SIG-M5 (cell line): ENCODE measurements at regions not wholly inside any gene's neighbourhood (a gene's known extent, or its start where the extent isn't known, plus 50 kb on each side); places are given as distances from the start of the nearest gene placed in this dataset.

Source experiments
- DNase-seq: peaks from one replicate; lab custom pipeline; 2025; lab: John Stamatoyannopoulos, UW

DNA sequence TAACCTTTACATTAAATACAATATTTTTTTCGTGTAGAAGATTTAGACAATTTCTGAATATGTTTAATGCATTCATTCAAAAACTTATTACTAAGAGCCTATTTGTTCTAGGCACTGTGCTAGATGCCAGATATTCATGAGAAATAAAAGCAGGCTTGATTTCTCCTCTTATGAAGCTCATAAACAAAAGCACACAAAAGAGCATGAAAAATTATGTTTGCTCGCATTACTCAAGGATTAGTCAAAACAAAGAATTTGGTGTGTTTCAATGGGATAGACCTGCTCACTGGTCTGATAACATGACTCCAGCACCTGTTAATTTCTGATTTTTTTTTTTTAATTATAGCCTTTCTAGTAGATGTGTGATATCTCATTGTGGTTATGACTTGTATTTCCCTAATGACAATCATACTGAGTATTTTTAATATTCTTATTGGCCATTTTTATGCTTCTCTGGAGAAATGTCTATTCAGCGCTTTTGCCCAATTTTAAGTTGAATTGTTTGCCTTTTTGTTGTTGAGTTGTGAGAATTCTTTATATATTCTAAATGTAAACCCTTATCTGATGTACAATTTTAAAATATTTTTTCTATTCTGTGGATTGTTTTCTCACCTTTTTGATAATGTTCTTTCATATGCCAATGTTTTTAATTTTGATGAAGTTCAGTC, 382.3 kb upstream of the ADGRL4 start:
- no peak for DNase-seq

DNA sequence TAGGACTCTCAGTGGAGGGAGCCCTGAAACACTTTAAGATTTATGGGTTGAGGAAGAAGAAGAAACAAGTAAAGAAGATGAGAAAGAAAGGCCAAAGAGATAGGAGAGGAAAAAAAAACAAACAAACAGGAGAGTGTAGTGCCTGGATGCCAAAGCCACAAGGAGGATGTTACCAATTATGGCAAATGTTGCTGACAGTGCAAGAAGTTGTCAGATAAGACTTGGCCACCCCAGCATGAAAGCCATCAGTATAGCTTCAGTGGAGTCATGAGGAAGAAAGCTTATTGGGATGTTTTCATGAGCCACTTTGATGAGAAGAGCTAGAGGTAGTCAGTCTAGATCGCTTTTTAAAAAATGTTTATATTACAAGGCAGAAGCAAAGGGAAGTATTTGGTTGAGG, 380.2 kb upstream of the ADGRL4 start:
- no peak for DNase-seq

DNA sequence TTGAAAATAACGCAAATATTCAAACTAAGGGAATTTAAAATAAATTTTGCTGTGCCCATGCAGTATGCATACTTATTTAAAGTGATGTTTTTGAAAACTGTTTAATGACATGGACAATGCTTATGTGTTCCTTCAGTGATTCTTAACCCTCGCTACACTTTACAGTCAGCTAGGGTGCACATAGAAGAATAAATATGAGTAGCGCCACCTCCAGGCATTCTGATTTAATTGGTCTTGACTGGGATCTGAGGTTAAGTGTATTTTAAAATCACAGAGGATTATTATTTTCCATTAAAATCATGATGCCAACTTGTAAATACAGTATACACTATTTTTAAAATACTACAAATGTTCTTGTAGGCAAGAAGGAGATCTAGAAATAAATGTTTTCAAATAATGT, 373.5 kb upstream of the ADGRL4 start:
- no peak for DNase-seq

DNA sequence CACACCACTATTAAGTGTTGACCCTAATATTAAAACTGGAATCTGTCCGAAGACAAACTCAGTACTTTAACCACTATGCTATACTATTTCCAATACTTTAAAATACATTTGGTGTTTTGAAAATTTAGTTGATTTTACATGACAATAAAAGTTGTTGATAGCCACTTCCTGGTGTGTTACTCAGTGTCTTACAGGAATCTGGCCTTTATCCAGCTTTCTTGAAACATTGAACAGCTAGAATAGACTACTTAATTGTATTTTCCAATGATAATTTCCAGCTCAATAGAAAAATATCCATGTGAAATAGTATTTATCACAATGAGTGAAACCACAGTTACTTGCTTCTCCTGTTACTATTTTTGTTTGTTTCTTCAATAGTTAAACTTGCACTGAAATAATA, 369.6 kb upstream of the ADGRL4 start:
- no peak for DNase-seq

DNA sequence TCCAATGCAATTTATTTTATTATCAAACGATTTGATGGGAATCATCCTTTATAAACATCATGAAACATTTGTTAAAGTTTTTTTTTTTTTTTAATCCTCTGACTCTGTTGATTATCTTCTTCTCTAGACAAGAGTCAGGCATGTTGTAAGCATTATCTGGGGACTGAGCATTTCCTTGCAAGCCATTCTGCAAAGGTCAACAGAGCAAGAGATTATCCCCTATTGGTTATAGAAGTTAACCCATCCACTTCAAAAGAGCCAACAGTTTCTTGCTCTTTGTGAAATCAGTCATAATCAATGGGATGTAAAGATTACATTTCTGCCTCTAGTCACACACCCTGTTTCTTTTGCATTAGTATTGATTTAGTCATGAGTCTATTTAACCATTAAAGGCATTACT, 368.8 kb upstream of the ADGRL4 start:
- no peak for DNase-seq

DNA sequence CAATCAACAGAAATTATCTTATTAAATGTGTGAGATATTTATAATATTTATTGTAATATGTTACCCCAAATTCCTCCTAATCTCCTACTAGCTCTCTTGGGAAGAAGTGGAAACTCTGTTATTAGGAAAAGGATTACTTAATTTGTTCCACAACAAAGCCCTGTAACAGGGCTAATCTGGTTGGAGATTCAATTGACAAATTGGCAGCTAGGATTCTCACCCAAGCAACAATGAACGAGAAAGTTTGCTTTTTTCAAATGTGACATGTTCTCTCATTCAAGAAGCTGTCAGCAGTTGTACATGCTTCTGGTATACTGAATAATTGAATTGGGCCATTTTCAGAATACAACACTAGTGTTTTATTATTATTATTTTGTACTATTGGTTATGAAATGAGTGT, 367.9 kb upstream of the ADGRL4 start:
- no peak for DNase-seq

DNA sequence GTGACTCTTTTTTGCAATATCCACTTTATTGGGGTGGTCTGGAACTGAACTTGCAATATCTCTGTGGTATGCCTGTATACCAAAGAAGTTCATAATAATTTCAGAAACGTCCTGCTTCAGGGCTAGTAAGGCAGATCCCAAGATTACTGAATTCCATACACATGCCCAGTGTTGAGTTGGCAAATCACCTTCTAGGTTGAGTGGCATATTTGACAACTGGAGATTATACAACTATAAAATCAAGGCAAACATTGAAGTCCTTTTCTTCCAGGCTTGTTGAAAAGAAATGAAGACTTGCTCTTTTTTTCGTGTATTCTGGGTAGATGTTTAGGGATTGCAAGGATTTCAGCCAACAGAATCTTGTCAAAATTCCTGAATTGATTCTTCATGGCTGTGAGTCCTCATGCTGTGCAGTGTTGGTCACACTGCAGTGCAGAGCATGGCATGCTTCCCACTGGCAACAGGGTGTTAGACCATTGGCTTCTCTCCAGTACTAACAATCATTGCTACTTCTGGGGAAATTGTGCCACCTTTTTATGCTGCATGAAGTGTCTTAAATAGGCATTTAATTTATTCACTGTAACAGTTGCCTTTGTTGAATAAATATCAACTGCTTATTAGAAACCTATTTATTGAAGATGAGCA, 367.1 kb upstream of the ADGRL4 start:
- DNase-seq, result no peak

DNA sequence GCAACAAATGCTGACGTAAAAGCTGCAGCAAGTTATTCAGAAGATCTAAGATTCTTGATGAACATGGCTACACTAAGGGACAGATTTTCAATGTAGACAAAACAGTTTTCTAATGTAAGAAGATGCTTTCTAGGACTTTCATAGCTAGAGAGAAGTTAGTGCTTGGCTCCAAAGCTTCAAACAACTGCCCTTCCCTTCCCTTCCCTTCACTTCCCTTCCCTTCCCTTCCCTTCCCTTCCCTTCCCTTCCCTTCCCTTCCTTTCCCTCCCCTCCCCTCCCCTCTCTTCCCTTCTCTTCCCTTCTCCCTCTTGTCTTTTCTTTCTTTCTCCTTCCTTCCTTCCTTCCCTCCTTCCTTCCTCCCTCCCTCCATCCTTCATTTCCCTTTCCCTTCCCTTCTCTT, 365.3 kb upstream of the ADGRL4 start:
- no peak for DNase-seq

DNA sequence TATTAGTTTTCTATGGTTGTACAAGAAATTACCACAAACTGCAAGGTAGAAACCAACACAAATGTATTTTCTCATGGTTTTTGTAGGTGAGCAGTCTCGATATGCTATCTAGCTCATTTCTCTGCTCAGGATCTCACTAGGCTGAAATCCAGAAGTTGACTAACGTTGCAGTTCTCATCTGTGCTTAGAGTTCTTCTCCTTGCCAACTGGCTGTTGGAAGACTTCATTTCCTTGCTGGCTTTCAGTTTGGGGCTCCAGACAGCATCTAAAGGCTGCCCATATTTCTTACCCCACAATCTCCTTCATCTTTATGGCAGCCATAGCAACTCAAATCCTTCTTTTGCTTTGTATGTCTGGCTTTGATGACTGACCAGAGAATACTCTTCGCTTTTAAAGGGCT, 362.6 kb upstream of the ADGRL4 start:
- no peak for DNase-seq

DNA sequence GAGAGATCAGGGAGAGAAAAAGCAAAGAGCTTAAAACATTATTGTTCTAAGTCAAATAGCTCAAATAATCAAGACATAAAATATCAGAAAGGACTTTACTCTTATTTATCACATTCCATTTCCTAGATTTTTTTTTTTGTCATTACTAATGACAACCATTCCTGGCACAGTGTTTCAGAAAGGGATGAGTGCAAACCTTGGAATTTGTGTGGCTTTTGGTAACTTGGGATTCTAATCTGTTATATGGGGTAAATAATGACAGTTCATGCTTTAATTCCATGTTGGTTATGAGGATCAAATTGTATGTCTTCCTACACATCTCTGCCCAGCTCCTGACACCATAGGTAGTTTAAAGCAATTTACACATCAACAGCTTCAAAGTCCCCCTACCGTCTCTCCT, 358.4 kb upstream of the ADGRL4 start:
- no peak for DNase-seq

DNA sequence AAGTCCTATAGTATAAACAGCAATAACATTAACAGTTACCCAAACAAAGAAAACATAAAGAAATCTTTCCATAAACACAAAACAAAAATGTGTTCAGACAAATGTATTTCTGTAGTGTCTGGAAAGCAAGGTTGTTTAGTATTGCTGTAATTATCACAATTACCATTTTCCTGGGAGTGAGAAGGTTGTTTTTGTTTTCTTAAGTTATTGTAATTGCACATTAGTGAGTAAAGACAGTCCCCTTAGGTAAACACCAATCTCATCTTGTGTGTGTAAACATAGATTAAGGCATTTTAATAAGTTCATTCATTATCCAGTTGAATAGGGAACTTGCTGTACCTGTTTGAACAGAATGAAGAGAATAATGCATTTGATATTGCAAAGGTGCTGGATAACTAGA, 356.9 kb upstream of the ADGRL4 start:
- DNase-seq, result no peak

DNA sequence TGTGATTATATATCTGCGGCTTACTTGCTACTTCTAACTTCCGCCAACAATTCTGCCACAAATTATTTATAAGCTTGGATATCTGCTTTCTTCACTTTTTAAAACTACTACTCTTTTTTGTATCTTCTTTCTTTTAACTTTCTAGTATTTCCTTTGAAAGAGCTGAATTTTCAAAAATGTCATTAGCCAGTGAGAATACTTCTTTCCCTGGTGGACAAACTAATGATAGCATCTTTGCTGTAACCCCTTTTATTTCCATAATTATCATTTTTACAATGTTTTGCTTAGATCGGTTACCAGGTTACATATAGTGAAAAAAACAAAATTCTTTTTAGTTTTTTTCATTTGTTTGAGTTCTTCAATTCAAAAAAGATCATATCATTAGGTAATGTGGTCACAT, 355.9 kb upstream of the ADGRL4 start:
- DNase-seq, result no peak

DNA sequence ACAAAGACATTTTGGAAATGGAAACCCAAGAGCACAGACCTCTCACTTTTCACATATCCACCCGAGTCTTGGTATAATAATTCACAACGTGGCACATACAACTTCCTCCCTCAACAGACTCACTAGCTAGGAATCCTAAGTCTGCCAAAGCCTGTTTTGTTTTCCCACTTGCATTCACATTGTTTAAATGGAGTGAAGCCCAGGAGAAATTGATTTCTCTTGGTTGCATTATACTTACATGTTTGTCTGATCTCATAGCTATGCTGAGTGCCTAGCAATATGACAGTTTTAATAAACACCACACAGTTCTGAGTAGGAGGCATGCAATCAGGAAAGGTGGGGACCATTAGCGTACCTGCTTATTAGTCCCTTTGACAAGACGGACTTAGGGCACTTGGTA, 348.6 kb upstream of the ADGRL4 start:
- DNase-seq, result no peak

DNA sequence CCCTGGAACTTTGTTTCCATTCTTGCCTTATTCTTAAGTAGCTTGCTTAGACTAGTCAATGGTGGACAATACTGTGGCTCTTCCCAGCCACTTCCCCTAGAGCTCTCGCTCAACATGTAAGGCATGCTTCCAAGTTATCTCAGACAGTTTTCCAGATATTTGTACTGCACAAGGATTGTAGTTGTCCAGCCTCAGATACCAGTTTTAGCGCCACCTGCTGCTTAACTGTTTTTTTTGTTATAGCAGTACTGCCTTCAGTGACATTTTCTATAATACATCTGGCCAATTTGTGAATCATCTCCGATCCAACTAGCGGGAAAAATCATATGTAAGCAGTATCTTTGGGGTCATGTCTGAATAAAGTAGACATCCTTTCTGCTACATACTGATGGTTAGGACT, 346.7 kb upstream of the ADGRL4 start:
- no peak for DNase-seq

DNA sequence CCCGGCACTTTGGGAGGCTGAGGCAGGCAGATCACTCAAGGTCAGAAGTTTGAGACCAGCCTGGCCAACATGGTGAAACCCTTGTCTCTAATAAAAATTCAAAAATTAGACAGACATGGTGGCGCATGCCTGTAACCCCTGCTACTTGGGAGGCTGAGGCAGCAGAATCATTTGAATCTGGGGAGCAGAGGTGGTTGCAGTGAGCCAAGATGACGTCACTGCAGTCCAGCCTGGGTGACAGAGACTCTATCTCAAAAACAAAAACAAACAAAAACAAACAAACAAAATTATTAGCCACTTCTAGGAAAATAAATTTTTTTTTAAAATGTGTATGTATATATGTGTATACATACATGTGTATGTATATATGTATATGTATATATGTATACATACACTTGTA, 320.3 kb upstream of the ADGRL4 start:
- DNase-seq, result no peak

DNA sequence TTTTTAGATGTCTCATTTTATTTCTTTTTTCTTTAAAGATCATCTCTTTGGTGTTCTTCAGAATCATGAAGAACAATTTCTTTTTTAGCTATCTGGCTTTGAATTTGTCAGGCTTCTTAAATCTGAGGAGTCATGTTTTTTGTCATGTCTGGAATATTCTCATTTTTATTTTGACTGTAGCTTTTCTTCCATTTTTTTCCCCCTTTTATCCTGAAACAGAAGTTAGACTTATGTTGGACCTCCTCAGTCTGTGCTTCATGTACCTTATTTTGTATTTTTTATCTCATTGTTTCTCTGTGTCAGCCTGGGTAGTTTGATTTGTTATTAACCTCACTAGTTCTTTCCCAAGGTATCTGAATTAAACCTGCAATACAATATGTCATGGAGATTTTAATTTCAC, 319.2 kb upstream of the ADGRL4 start:
- no peak for DNase-seq

DNA sequence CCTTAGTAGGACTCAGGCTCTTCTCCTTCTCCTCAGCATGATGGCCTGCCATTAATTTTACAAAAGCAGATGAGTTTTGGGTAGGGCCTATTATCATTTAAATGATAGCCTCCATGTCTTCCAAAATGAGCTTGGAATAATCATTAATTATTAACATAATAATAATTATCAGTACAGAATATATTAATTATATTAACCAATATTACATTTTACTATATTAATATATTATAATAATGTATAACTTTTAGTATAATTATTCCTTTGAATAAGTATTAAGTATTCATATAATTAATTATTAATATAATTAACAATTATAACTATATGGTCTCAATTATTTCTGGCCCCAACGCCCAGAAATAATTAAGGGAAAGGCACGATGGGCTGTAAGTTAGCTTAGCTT, 318.6 kb upstream of the ADGRL4 start:
- no peak for DNase-seq

DNA sequence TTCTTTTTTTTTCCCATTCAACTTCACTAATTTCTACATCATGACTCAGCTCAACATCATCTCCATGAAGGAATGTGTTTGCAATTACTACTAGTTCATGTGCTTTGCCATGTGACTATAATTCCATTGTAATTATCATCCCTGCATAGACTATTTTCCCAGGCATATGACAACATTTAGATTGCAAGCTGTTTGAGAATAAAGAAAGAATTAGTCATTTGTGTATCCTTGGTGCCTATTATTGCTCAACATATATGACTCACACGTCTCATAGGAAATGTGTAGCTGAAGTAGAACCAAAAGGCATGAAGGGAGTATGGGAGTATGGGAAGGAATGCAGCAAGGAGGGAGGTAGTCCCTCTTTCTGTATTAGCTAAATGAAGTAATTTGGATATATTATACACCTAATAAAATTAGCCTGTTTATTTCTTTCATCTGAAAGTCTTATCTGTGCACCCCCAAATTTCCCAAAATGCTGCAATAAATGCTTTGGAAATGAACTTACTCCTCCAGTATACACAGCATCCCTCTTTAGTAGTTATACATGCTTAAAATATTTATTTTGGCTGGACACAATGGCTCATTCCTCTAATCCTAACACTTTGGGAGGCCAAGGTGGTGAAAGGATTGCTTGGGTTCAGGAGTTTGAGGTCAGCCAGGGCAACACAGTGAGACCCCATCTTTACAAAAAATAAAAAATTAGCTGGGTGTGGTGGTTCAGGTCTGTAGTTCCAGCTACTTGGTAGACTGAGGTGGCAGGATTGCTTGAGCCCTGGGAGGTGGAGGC, 316.9 kb upstream of the ADGRL4 start:
- DNase-seq, result no peak

DNA sequence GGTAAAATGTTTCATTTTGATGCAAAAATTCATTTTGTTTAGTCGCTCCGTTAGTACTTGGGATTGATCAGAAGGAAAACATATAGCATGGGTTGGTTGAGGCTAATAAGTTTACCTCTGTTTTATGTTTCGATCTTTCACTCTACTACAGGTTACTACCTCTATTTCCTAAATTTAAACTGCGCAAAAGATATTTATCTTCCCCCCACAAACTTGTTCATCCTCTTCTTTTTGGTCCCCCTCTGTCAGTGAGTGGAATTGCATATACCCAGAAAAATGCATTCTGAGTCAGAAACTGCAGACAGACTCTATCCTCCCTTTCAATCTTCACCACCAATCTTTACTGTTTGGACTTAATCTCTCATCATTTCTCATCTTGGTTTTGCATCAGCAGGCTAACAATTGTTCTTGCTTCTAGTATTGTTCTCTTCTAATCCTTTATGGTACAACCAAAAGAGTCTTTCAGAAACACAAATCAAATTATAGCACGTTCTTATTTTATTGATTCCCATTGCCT, 316.0 kb upstream of the ADGRL4 start:
- no peak for DNase-seq

DNA sequence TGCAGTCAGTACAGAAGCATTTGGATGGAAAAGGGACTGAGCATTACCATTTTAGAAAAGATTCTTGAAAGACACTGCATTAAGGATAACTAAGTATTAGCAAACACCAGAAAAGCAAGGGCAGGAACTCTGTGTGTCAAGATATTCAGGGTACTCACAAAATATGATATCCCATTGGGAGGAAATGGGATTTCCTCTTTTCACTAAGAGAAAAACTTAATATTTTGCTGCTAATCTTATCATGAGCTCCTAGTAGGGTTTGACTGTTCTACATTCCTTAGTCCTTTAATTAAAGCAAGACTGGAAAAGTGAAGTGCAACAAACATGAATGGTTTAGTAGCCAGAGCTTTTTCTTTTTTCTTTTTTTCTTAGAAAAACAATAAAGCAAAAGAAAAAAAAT, 305.9 kb upstream of the ADGRL4 start:
- DNase-seq, result no peak

DNA sequence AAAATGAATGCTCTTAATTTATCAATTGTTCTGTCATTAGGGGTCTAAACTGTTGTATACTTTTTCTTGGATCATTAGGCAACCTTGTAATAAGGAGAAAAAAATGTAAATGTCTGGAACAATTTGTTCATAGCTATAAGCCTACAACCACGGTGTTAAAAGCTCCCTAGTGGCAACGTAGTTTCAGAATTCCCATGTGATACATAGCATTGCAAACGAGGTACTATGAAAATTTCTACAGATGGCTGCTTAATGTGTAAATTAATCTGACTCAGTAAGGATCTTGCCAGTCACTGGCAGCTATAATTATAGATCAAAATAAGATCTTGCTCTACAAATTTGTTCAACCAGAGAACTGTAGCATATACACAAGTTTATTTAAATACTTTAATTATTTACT, 304.1 kb upstream of the ADGRL4 start:
- no peak for DNase-seq

DNA sequence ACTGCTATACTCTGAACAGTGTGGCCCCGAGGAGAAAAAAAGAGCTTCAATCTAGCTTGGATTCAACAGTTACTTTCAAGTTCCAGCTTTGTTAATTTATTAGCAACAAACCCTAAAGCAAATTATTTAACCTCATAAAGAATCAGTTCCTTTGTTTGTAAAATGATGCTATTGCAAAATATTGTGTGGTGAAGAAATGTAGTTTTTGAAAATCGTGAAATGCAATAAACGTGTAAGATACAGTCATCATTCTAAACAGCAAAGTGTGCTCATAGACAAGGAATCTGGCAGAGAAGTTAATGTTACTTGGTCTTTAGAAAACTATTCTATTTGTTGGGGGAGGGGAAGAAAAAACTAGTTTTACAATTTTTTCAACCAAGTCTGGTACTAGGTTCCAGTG, 297.6 kb upstream of the ADGRL4 start:
- no peak for DNase-seq

DNA sequence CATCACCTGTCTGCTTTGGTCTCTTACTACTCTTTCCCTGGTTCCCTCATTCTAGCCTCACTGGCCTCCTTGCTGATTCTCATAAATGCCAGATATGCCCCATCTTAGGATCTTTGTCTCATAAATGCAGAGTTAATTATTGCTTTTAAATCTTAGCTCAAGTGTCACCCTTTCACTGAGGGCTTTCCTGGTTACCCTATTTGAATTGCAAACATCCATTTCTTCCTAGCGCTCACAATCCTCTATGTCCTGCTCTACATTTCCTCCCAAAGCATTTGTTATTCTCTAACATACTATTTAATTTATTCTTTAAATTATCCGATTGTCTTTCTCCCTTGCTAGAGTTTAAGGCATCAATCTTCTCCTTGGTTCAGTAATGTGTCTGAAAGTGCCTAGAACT, 296.5 kb upstream of the ADGRL4 start:
- no peak for DNase-seq
